ENCODE measurements at regions not wholly inside any gene's neighbourhood (a gene's known extent, or its start where the extent isn't known, plus 50 kb on each side); places are given as distances from the start of the nearest gene placed in this dataset.

DNA sequence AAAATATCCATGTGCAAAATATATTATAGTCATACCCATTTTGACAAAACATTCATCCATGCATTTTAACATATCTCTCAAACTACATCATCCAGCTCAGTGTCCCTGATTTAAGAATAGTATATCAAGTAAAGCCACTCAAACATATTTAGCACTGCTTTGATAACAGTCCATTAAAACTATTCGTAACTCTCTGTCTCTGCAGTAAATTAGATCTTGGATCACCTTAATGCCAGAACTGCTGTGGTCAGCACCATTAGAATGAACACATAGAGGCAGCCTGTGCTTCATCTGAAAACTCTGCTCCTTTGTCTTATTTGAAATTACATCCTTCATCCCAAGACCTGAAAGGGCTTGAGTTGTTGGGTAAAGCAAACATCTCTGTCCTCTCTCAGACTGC, 234.0 kb downstream of the MBD2 start:
- no peak for TF ChIP-seq EZH2 (IDR thresholded peaks at IDR 0.05; ENCODE audit: borderline replicate concordance, insufficient read depth, low read depth, low read length, poor library complexity, severe bottlenecking)
- TF ChIP-seq CTCF (IDR thresholded peaks at IDR 0.05), result no peak

Measured in B cell (primary cell).